Lower leg skin (tissue), 3 donors: ENCODE measurements at regions not wholly inside any gene's neighbourhood (a gene's known extent, or its start where the extent isn't known, plus 50 kb on each side); places are given as distances from the start of the nearest gene placed in this dataset.

Experiments used
- CTCF ChIP-seq, 3 donors: fragments of 450-650 bp; IDR thresholded peaks; one replicate each; pipeline ENCODE4 v1.5.1; 2016; ENCODE audit warnings: antibody characterized with exemption in 3 of 3, mild to moderate bottlenecking in 3 of 3, moderate library complexity in 2 of 3
- POLR2A ChIP-seq, 2 donors: fragments of 450-650 bp; IDR thresholded peaks; one replicate each; pipeline ENCODE4 v1.6.1; 2016 to 2017; ENCODE audit warnings: antibody characterized with exemption in 2 of 2, mild to moderate bottlenecking in 1 of 2, moderate library complexity in 1 of 2

GRCh38 chr16:17972460-17972943, 364.0 kb downstream of the NPIPA8 start:
- no peak for TF ChIP-seq POLR2A (IDR thresholded peaks at IDR 0.05)
- TF ChIP-seq CTCF (IDR thresholded peaks at IDR 0.05) = no peak
